Thoracic aorta (tissue), 2 donors: ENCODE measurements at regions not wholly inside any gene's neighbourhood (a gene's known extent, or its start where the extent isn't known, plus 50 kb on each side); places are given as distances from the start of the nearest gene placed in this dataset.

ENCODE experiments used
- ATAC-seq: fragments of 150-250 bp; one replicate; pipeline ENCODE4 v1.8.0; 2017; ENCODE audit warnings: low read depth; ENCODE audit not compliant: insufficient number of reproducible peaks, low FRiP score
- DNase-seq: peaks from one replicate; pipeline ENCODE4 v3.0.0-alpha.2; 2020; ENCODE audit warnings: low spot score
- H3K27ac ChIP-seq, 2 donors: fragments of 200-600 bp; sonication (generic); 1 replicate in 1 of 2; 2 replicates in 1 of 2; pipeline ENCODE4 v1.5.1; 2016; ENCODE audit warnings: mild to moderate bottlenecking in 2 of 2, moderate library complexity in 2 of 2
- H3K27me3 ChIP-seq: fragments of 200-600 bp; sonication (generic); replicated peaks from 2 replicates; pipeline ENCODE4 v1.6.0; 2016; ENCODE audit warnings: mild to moderate bottlenecking; ENCODE audit not compliant: insufficient read depth
- H3K36me3 ChIP-seq: fragments of 200-600 bp; sonication (generic); one replicate; pipeline ENCODE4 v1.5.1; 2016
- H3K4me1 ChIP-seq, 2 donors: fragments of 200-600 bp; sonication (generic); 1 replicate in 1 of 2; 2 replicates in 1 of 2; pipeline versions ENCODE4 v1.5.1 to v1.6.0; 2016; ENCODE audit warnings: low read depth in 2 of 2, mild to moderate bottlenecking in 1 of 2; ENCODE audit not compliant: control insufficient read depth in 1 of 2
- H3K4me3 ChIP-seq: fragments of 200-600 bp; sonication (generic); 2 replicates; pipeline ENCODE4 v1.5.1; 2016; ENCODE audit warnings: mild to moderate bottlenecking
- H3K9me3 ChIP-seq: fragments of 200-600 bp; sonication (generic); 2 replicates; pipeline ENCODE4 v1.5.1; 2016
- TF ChIP-seq, protein P1 (sequence below): fragments of 200-600 bp; sonication (generic); IDR thresholded peaks from one replicate; pipeline ENCODE4 v1.5.1; 2019; ENCODE audit warnings: antibody characterized with exemption

DNA sequence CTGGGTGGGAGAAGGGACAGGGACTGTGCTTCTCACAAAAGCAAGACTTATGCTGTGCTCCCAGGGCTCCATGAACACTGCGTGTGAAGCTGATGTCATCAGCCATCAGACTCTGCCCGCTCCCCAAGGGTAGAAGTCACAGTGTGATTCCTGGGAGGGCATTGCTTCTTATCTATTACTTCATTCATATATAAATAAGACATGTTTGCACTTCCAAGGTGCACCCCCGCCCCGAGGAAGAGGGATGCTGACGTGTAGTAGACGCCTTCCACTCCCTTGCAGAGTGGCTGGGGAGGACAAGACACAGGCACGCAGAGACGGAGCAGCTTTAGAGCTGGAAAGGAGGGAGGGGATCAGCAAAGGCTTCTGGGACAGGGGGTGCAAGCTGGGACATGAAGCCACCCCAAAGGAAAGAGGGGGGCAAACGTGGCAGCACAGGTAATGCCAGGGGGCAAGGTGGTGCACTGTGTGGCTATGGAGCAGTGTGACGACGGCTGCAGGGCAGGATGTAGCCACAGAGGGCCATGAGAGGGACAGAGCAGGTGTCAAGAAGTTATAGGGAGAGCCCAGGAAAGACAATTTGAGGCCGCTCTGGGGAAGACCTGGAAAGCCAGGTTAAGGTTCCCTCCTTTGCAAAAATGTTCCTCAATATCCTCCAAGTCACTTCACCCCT, 558.5 kb downstream of the MN1 start:
- Histone ChIP-seq H3K36me3 (no peaks in the 10 kb centered on the region), H3K4me3 (no peak overlapping the region), H3K9me3 (no peaks in the 10 kb centered on the region), H3K27ac (no peak overlapping the region), H3K27me3 (no peaks in the 10 kb centered on the region), H3K4me1 (peaks cover 19 to 66% of the 10 kb centered on the region in 2 donors)
- ATAC-seq (no peak), DNase-seq (no peak)
- TF ChIP-seq, protein P1, sequence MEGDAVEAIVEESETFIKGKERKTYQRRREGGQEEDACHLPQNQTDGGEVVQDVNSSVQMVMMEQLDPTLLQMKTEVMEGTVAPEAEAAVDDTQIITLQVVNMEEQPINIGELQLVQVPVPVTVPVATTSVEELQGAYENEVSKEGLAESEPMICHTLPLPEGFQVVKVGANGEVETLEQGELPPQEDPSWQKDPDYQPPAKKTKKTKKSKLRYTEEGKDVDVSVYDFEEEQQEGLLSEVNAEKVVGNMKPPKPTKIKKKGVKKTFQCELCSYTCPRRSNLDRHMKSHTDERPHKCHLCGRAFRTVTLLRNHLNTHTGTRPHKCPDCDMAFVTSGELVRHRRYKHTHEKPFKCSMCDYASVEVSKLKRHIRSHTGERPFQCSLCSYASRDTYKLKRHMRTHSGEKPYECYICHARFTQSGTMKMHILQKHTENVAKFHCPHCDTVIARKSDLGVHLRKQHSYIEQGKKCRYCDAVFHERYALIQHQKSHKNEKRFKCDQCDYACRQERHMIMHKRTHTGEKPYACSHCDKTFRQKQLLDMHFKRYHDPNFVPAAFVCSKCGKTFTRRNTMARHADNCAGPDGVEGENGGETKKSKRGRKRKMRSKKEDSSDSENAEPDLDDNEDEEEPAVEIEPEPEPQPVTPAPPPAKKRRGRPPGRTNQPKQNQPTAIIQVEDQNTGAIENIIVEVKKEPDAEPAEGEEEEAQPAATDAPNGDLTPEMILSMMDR: no peak

DNA sequence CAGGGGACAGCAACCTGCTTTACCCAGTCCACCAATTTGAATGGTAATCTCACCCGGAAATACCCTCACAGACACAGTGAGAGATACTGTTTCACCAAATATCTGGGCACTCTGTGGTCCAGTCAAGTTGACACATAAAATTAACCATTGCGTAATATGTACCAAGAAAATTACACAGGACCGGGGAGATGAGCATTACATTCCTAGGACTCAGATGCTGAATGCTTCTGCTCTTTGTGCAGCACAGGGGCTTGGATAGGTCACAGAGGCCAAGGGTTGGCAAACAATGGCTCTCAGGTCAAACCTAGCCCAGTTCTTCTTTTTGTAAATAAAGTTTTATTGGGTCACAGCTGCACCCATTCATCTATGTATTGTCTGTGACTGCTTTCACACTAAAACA, 557.2 kb downstream of the MN1 start:
- Histone ChIP-seq H3K27me3 (no peaks in the 10 kb centered on the region), H3K9me3 (no peaks in the 10 kb centered on the region), H3K4me1 (peaks cover 16 to 64% of the 10 kb centered on the region in 2 donors), H3K4me3 (no peak overlapping the region), H3K36me3 (no peaks in the 10 kb centered on the region), H3K27ac (no peak overlapping the region)
- TF ChIP-seq, protein P1: no peak
- ATAC-seq (no peak), DNase-seq (no peak)

DNA sequence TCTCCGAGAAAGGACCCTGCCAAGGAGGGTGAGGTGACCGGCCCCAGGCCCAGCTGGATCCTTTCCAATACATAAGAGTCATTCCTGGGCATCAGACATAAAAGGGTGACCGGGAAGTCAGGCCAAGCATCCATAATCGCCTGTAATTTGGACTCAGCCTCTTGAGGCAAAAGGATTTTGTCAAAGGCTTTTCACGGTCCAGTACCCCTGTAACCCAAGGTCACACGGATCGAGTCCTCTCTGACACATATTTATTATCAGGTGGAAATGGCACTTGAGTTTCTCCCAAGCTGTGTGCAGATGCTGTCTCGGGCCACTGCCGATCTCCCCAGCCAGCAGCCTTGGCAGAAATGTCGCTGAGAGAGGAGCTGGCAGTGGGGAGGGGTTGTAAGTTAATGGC, 556.5 kb downstream of the MN1 start:
- no peaks in the 10 kb centered on the region for H3K27me3 ChIP-seq
- peaks cover 9 to 57% of the 10 kb centered on the region in 2 donors for H3K4me1 ChIP-seq
- no peak for DNase-seq
- ATAC-seq: no peak
- TF ChIP-seq, protein P1: no peak
- H3K9me3 ChIP-seq: no peaks in the 10 kb centered on the region
- H3K27ac ChIP-seq: no peak overlapping the region
- no peak overlapping the region for H3K4me3 ChIP-seq
- H3K36me3 ChIP-seq: no peaks in the 10 kb centered on the region

DNA sequence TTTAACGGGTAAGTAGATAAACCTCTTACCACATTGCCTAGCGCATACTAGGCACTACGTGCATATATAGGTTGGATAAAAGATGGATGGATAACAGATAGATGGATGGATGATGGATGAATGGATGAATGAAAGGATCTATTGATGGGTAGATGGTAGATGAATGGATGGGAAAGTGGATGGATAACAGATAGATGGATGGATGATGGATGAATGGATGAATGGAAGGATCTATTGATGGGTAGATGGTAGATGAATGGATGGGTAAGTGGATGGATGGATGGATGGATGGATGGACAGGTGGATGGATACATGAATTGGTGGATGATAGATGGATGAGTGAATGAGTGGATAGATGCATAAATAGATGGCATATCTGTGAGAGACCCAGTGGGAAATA, 555.0 kb downstream of the MN1 start:
- Histone ChIP-seq H3K36me3 (no peaks in the 10 kb centered on the region), H3K4me3 (no peak overlapping the region), H3K27ac (no peak overlapping the region), H3K9me3 (no peaks in the 10 kb centered on the region), H3K27me3 (no peaks in the 10 kb centered on the region), H3K4me1 (peaks cover 2 to 42% of the 10 kb centered on the region in 2 donors)
- TF ChIP-seq, protein P1: no peak
- ATAC-seq (no peak), DNase-seq (no peak)

DNA sequence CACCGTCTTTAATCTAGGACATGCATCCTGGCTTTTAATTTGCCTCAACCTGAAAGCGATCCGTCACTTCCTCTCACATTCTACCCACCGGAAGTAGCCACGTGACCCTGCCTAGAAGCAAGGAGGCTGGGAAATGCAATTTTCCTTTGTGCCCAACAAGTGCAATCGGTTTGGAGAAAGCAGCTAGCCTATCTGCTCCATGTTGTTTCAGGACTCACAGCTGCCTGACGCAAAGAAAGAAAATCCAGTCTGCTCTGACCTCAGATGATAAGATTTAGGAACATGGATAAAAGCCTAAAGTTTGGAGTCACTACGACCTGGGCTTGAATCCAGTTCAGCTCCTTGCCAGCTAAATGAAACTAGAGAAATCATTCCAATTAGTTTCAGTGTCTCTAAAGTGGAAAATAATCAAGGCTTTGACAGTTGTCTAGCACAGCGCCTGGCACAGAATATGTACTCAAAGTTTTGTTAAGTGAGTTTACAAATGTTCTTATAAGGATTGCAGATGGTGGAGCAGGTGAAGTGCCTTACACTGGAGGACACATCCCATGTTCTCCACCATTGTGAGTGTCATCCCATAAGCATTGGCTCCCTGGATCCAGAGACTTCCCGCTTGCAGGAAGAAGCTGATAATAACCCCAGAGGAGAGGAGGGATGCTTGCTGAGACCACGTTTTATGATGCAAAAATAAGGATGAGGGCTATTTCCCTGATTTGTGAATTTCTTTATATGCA, 553.7 kb downstream of the MN1 start:
- DNase-seq: no peak
- Histone ChIP-seq H3K4me1 (peaks cover 0 to 29% of the 10 kb centered on the region in 2 donors), H3K9me3 (no peaks in the 10 kb centered on the region), H3K27ac (peak overlapping the region; percentile 39 to 59), H3K36me3 (no peaks in the 10 kb centered on the region), H3K27me3 (no peaks in the 10 kb centered on the region), H3K4me3 (peak overlapping the region; percentile 0)
- peak; percentile 35 for ATAC-seq
- TF ChIP-seq, protein P1: no peak
